ENCODE measurements at regions not wholly inside any gene's neighbourhood (a gene's known extent, or its start where the extent isn't known, plus 50 kb on each side); places are given as distances from the start of the nearest gene placed in this dataset.

- Histone ChIP-seq H3K4me1 (ENCODE audit: insufficient read depth) (no peaks in the 10 kb centered on the region), H3K9me3 (ENCODE audit: low read depth) (peaks cover 10% of the 10 kb centered on the region), H3K27ac (no peak overlapping the region), H3K27me3 (replicated peaks; ENCODE audit: insufficient read depth) (no peaks in the 10 kb centered on the region; the same call in 1 of the 2 replicates), H3F3A (ENCODE audit: insufficient read depth) (no peaks in the 10 kb centered on the region), H3K79me2 (ENCODE audit: insufficient read depth) (no peaks in the 10 kb centered on the region), H2AFZ (no peak overlapping the region), H3K9ac (no peak overlapping the region), H3K36me3 (ENCODE audit: low read depth) (no peaks in the 10 kb centered on the region), H3K4me3 (no peak overlapping the region), H4K20me1 (ENCODE audit: insufficient read depth) (no peaks in the 10 kb centered on the region), H3K9me2 (ENCODE audit: insufficient read depth) (no peaks in the 10 kb centered on the region), H3K4me2 (ENCODE audit: unreplicated experiment) (no peak overlapping the region)
- WGBS, 2 experiments (ENCODE audit: low coverage in 1 of 2, low lambda C conversion rate in 2 of 2, missing lambda C conversion rate in 2 of 2): 95 to 100% methylated on average over 1 of the region's 1 CpG
- TF ChIP-seq EZH2 (IDR thresholded peaks at IDR 0.05; ENCODE audit: insufficient read depth, poor library complexity, severe bottlenecking) (no peak), EZH2phosphoT487 (IDR thresholded peaks at IDR 0.05; ENCODE audit: insufficient read depth, low read depth) (no peak)
- DNase-seq: no peak
- in situ Hi-C loops (cut with MboI): no loop called here
Measured at GRCh38 chr6:158908606-158909005, 89.4 kb upstream of the EZR start.

- Histone ChIP-seq H3K79me2 (ENCODE audit: insufficient read depth) (no peaks in the 10 kb centered on the region), H2AFZ (no peak overlapping the region)
Measured at GRCh38 chr6:158907931-158908330, 88.8 kb upstream of the EZR start.

GRCh38 chr6:158906926-158907325 is 87.8 kb upstream of the EZR start:
- 41 to 42% methylated on average over 4 of the region's 4 CpGs for WGBS, 2 experiments (ENCODE audit: low coverage in 1 of 2, low lambda C conversion rate in 2 of 2, missing lambda C conversion rate in 2 of 2)
- Histone ChIP-seq H3K36me3 (ENCODE audit: low read depth) (no peaks in the 10 kb centered on the region), H3K27me3 (replicated peaks; ENCODE audit: insufficient read depth) (no peaks in the 10 kb centered on the region; the same call in 1 of the 2 replicates), H3K9ac (no peak overlapping the region), H3K4me2 (ENCODE audit: unreplicated experiment) (no peak overlapping the region), H3K9me2 (ENCODE audit: insufficient read depth) (no peaks in the 10 kb centered on the region), H3F3A (ENCODE audit: insufficient read depth) (no peaks in the 10 kb centered on the region), H3K4me3 (no peak overlapping the region), H3K79me2 (ENCODE audit: insufficient read depth) (no peaks in the 10 kb centered on the region), H3K9me3 (ENCODE audit: low read depth) (peaks cover 10% of the 10 kb centered on the region), H2AFZ (no peak overlapping the region), H4K20me1 (ENCODE audit: insufficient read depth) (no peaks in the 10 kb centered on the region), H3K4me1 (ENCODE audit: insufficient read depth) (no peaks in the 10 kb centered on the region), H3K27ac (no peak overlapping the region)
- peak; percentile 22 for DNase-seq
- TF ChIP-seq EZH2 (IDR thresholded peaks at IDR 0.05; ENCODE audit: insufficient read depth, poor library complexity, severe bottlenecking): no peak
- in situ Hi-C loops (cut with MboI): no loop called here

More at GRCh38 chr6:158907931-158908330, 88.8 kb upstream of the EZR start:
- no peak for DNase-seq
- H3F3A ChIP-seq (ENCODE audit: insufficient read depth): no peaks in the 10 kb centered on the region
- WGBS, 2 experiments (ENCODE audit: low coverage in 1 of 2, low lambda C conversion rate in 2 of 2, missing lambda C conversion rate in 2 of 2): 54 to 60% methylated on average over 10 of the region's 10 CpGs
- H3K9me2 ChIP-seq (ENCODE audit: insufficient read depth): no peaks in the 10 kb centered on the region
- no peak overlapping the region for H3K27ac ChIP-seq
- no peak overlapping the region for H3K9ac ChIP-seq
- H3K4me2 ChIP-seq (ENCODE audit: unreplicated experiment): no peak overlapping the region
- no peaks in the 10 kb centered on the region for H3K36me3 ChIP-seq (ENCODE audit: low read depth)
- H3K27me3 ChIP-seq (replicated peaks; ENCODE audit: insufficient read depth): no peaks in the 10 kb centered on the region; the same call in 1 of the 2 replicates
- H3K4me1 ChIP-seq (ENCODE audit: insufficient read depth): no peaks in the 10 kb centered on the region
- TF ChIP-seq EZH2 (IDR thresholded peaks at IDR 0.05; ENCODE audit: insufficient read depth, poor library complexity, severe bottlenecking): no peak
- TF ChIP-seq EZH2phosphoT487 (IDR thresholded peaks at IDR 0.05; ENCODE audit: insufficient read depth, low read depth): no peak
- peaks cover 10% of the 10 kb centered on the region for H3K9me3 ChIP-seq (ENCODE audit: low read depth)
- no peak overlapping the region for H3K4me3 ChIP-seq
- in situ Hi-C loops (cut with MboI): no loop called here
- no peaks in the 10 kb centered on the region for H4K20me1 ChIP-seq (ENCODE audit: insufficient read depth)

GRCh38 chr6:158905277-158905676 is 86.1 kb upstream of the EZR start:
- DNase-seq: peak; percentile 15
- WGBS, 2 experiments (ENCODE audit: low coverage in 1 of 2, low lambda C conversion rate in 2 of 2, missing lambda C conversion rate in 2 of 2): 43 to 44% methylated on average over 2 of the region's 2 CpGs

GRCh38 chr6:158903801-158904200 is 84.6 kb upstream of the EZR start:
- Histone ChIP-seq H3K36me3 (ENCODE audit: low read depth) (no peaks in the 10 kb centered on the region), H3K9me3 (ENCODE audit: low read depth) (peaks cover 10% of the 10 kb centered on the region), H3K4me3 (no peak overlapping the region), H2AFZ (no peak overlapping the region), H4K20me1 (ENCODE audit: insufficient read depth) (no peaks in the 10 kb centered on the region), H3K4me1 (ENCODE audit: insufficient read depth) (no peaks in the 10 kb centered on the region), H3F3A (ENCODE audit: insufficient read depth) (no peaks in the 10 kb centered on the region), H3K79me2 (ENCODE audit: insufficient read depth) (no peaks in the 10 kb centered on the region), H3K9ac (no peak overlapping the region), H3K27ac (no peak overlapping the region), H3K4me2 (ENCODE audit: unreplicated experiment) (no peak overlapping the region), H3K27me3 (replicated peaks; ENCODE audit: insufficient read depth) (no peaks in the 10 kb centered on the region; the same call in 1 of the 2 replicates), H3K9me2 (ENCODE audit: insufficient read depth) (no peaks in the 10 kb centered on the region)
- no peak for DNase-seq
- TF ChIP-seq EZH2phosphoT487 (IDR thresholded peaks at IDR 0.05; ENCODE audit: insufficient read depth, low read depth) (no peak), EZH2 (IDR thresholded peaks at IDR 0.05; ENCODE audit: insufficient read depth, poor library complexity, severe bottlenecking) (no peak)
- in situ Hi-C loops (cut with MboI): no loop called here
- WGBS, 2 experiments (ENCODE audit: low coverage in 1 of 2, low lambda C conversion rate in 2 of 2, missing lambda C conversion rate in 2 of 2): 8 to 11% methylated on average over 2 of the region's 2 CpGs

More at GRCh38 chr6:158905277-158905676, 86.1 kb upstream of the EZR start:
- Histone ChIP-seq H3K27me3 (replicated peaks; ENCODE audit: insufficient read depth) (no peaks in the 10 kb centered on the region; the same call in 1 of the 2 replicates), H3F3A (ENCODE audit: insufficient read depth) (no peaks in the 10 kb centered on the region), H4K20me1 (ENCODE audit: insufficient read depth) (no peaks in the 10 kb centered on the region), H2AFZ (no peak overlapping the region), H3K9ac (no peak overlapping the region), H3K27ac (no peak overlapping the region), H3K4me3 (no peak overlapping the region), H3K4me2 (ENCODE audit: unreplicated experiment) (no peak overlapping the region), H3K36me3 (ENCODE audit: low read depth) (no peaks in the 10 kb centered on the region), H3K79me2 (ENCODE audit: insufficient read depth) (no peaks in the 10 kb centered on the region), H3K9me2 (ENCODE audit: insufficient read depth) (no peaks in the 10 kb centered on the region), H3K4me1 (ENCODE audit: insufficient read depth) (no peaks in the 10 kb centered on the region), H3K9me3 (ENCODE audit: low read depth) (peaks cover 10% of the 10 kb centered on the region)
- in situ Hi-C loops (cut with MboI): no loop called here
- TF ChIP-seq EZH2 (IDR thresholded peaks at IDR 0.05; ENCODE audit: insufficient read depth, poor library complexity, severe bottlenecking): no peak
- TF ChIP-seq EZH2phosphoT487 (IDR thresholded peaks at IDR 0.05; ENCODE audit: insufficient read depth, low read depth): no peak
